Spinal cord (tissue), 9 donors: ENCODE measurements at regions not wholly inside any gene's neighbourhood (a gene's known extent, or its start where the extent isn't known, plus 50 kb on each side); places are given as distances from the start of the nearest gene placed in this dataset.
A peak's percentile ranks its signal among the peaks of the same experiment; 100 is the strongest.

Experiments
- DNase-seq, 6 donors: peaks; one replicate each; pipeline versions ENCODE4 v3.0.0 to v3.0.0-alpha.2; 2013 to 2015; ENCODE audit warnings: low spot score in 6 of 6, low read depth in 4 of 6
- H3K27ac ChIP-seq: one replicate; pipeline ENCODE4 v1.5.1; 2013; ENCODE audit warnings: low read depth, low read length, control low read depth
- H3K27me3 ChIP-seq: one replicate; pipeline ENCODE4 v1.6.1; 2013; ENCODE audit warnings: low read length; ENCODE audit not compliant: control insufficient read depth, insufficient read depth
- H3K36me3 ChIP-seq: one replicate; pipeline ENCODE4 v1.6.1; 2013; ENCODE audit warnings: low read length; ENCODE audit not compliant: control insufficient read depth, insufficient read depth
- H3K4me1 ChIP-seq: one replicate; pipeline ENCODE4 v1.6.1; 2013; ENCODE audit warnings: low read length; ENCODE audit not compliant: control insufficient read depth, insufficient read depth
- H3K4me3 ChIP-seq: one replicate; pipeline ENCODE4 v1.5.1; 2013; ENCODE audit warnings: low read depth, low read length, control low read depth
- H3K9me3 ChIP-seq: one replicate; pipeline ENCODE4 v1.6.1; 2013; ENCODE audit warnings: low read length; ENCODE audit not compliant: control insufficient read depth, insufficient read depth
- WGBS: methylation state at CpG from one replicate; pipeline ENCODE4 v1.1.5; 2013; ENCODE audit warnings: missing lambda C conversion rate; ENCODE audit not compliant: insufficient coverage; 5-methylcytosine and 5-hydroxymethylcytosine counted together
- donor health status: healthy.

DNA sequence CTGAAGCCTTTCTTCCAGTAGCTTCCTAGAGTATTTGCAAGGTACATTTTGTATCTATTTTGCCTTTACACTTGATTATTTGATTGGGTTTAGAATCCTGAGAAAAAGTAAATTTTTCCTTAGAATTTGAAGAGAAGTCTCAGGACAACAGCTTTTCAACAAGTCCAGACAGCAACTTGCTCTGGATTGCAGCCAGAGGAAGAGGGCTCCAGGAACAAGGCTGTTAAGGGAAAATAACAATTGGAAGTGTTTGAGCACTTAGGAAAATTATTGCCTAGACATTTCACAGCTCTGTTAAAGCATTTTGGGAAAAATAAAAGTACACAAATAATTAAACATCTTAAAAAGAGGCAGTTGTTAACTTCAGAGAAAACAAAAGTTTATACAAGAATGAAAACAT, 58.3 kb upstream of the RAPGEF4 start:
- H3K9me3 ChIP-seq = no peaks in the 10 kb centered on the region
- no peaks in the 10 kb centered on the region for H3K27me3 ChIP-seq
- no peak overlapping the region for H3K27ac ChIP-seq
- DNase-seq = peak in 2 of 6 donors; percentile 29 to 49
- peaks cover 3% of the 10 kb centered on the region for H3K36me3 ChIP-seq
- peaks cover 8% of the 10 kb centered on the region for H3K4me1 ChIP-seq
- H3K4me3 ChIP-seq = no peak overlapping the region

- no CpG with 5 or more reads among the region's 2 CpGs for WGBS
- DNase-seq = peak in 4 of 6 donors; percentile 26 to 71 (median 54)
- no peak overlapping the region for H3K4me3 ChIP-seq
Observed at GRCh38 chr2:172680436-172681068, 55.1 kb upstream of the RAPGEF4 start.

DNA sequence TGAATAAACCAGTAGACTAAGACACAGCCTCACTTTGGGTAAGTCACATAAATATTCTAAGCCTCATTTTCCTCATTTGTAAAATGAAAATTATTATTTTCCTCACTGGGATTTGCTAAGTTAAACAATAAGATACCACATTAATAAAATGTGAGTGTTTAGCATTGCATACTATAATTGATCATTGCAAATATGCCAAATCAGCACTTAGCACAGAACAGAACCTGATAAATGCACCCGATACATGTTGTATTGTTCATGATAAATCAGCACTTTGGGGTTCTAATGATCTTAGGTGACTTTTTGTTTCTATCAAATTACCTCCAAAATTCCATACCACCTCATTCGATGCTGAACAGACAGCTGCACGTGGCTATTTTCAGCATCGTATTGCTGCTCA, 50.2 kb upstream of the RAPGEF4 start:
- H3K9me3 ChIP-seq = no peaks in the 10 kb centered on the region
- H3K36me3 ChIP-seq = no peaks in the 10 kb centered on the region
- no peak overlapping the region for H3K4me3 ChIP-seq
- H3K4me1 ChIP-seq = no peaks in the 10 kb centered on the region
- no peak for DNase-seq
- WGBS = 87% methylated on average over 3 of the region's 4 CpGs
- no peak overlapping the region for H3K27ac ChIP-seq
- H3K27me3 ChIP-seq = no peaks in the 10 kb centered on the region

More at GRCh38 chr2:172680436-172681068, 55.1 kb upstream of the RAPGEF4 start:
- Histone ChIP-seq H3K4me1 (peaks cover 2% of the 10 kb centered on the region), H3K27ac (no peak overlapping the region), H3K27me3 (no peaks in the 10 kb centered on the region), H3K9me3 (no peaks in the 10 kb centered on the region), H3K36me3 (no peaks in the 10 kb centered on the region)
